A549 (cell line): ENCODE measurements at regions not wholly inside any gene's neighbourhood (a gene's known extent, or its start where the extent isn't known, plus 50 kb on each side); places are given as distances from the start of the nearest gene placed in this dataset.
A peak's percentile ranks its signal among the peaks of the same experiment; 100 is the strongest.

ENCODE experiments used
- ATAC-seq, 2 experiments: fragments of 200-7000 bp in 1 of 2; fragments of >200 bp in 1 of 2; cut with Nextera tagmentation in 1 of 2; cut with Tn5 transposase in 1 of 2; 3 replicates each; pipeline versions ENCODE4 v1.8.0 to v1.9.1; 2018 to 2020; ENCODE audit warnings: mild to moderate bottlenecking in 1 of 2, moderate library complexity in 1 of 2
- CTCF ChIA-PET: fragments of 300-600 bp; sonication (Branson Sonifier 250); formaldehyde crosslinking; extraction: SDS; loops from one replicate; lab custom pipeline; 2021; ENCODE audit warnings: antibody characterized with exemption, inconsistent platforms; lab: Yijun Ruan, JAX
- POLR2A ChIA-PET: fragments of 350-600 bp; formaldehyde crosslinking; extraction: SDS; loops from one replicate; lab custom pipeline; 2021; ENCODE audit warnings: antibody characterized with exemption, inconsistent platforms; lab: Yijun Ruan, JAX
- DNase-seq, 2 experiments: peaks; one replicate each; pipeline versions ENCODE4 v3.0.0 to v3.0.0-alpha.2; 2011 to 2016; ENCODE audit warnings: low read depth in 1 of 2, low spot score in 1 of 2
- FAIRE-seq: peaks from 2 replicates; lab custom pipeline; 2011; peaks lifted over from hg19 to GRCh38; lab: Jason Lieb, UNC
- H3K27ac ChIP-seq, 2 experiments: fragments of >200 bp; sonication (Bioruptor Twin); formaldehyde crosslinking; 3 replicates each; pipeline ENCODE4 v1.5.1; 2016 to 2017
- H3K4me1 ChIP-seq: fragments of >200 bp; sonication (Bioruptor Twin); formaldehyde crosslinking; 3 replicates; pipeline ENCODE4 v1.6.1; 2016
- H3K4me2 ChIP-seq: fragments of >200 bp; sonication (Bioruptor Twin); formaldehyde crosslinking; 3 replicates; pipeline ENCODE4 v1.6.1; 2016
- H3K4me3 ChIP-seq: fragments of >200 bp; sonication (Bioruptor Twin); formaldehyde crosslinking; 3 replicates; pipeline ENCODE4 v1.5.1; 2016
- H3K9me3 ChIP-seq: fragments of >200 bp; sonication (Bioruptor Twin); formaldehyde crosslinking; 3 replicates; pipeline ENCODE4 v1.6.1; 2016
- ATOH8 ChIP-seq: fragments of 250-450 bp; sonication (Bioruptor Pico); IDR thresholded peaks from 2 replicates; pipeline ENCODE4 v1.5.0; 2020; ENCODE audit warnings: low read depth, mild to moderate bottlenecking, moderate library complexity
- BCL3 ChIP-seq: fragments of >200 bp; sonication (Bioruptor Twin); formaldehyde crosslinking; IDR thresholded peaks from 3 replicates; pipeline ENCODE4 v1.6.1; 2016
- BHLHE40 ChIP-seq: IDR thresholded peaks from 2 replicates; pipeline ENCODE4 v1.6.1; 2012; ENCODE audit warnings: low read depth, low read length, inconsistent platforms
- CBX8 ChIP-seq: fragments of 200-600 bp; sonication (generic); IDR thresholded peaks from 2 replicates; pipeline ENCODE4 v1.6.1; 2016
- CHD2 ChIP-seq: fragments of 150-350 bp; IDR thresholded peaks from 2 replicates; pipeline ENCODE4 v1.6.1; 2014; ENCODE audit warnings: low read length; ENCODE audit not compliant: partially characterized antibody
- CTCF ChIP-seq: fragments of >200 bp; sonication (Bioruptor Twin); formaldehyde crosslinking; IDR thresholded peaks from 3 replicates; pipeline ENCODE4 v1.5.1; 2016
- EHMT2 ChIP-seq: fragments of 200-600 bp; sonication (generic); IDR thresholded peaks from 2 replicates; pipeline ENCODE4 v1.6.1; 2016; ENCODE audit warnings: antibody characterized with exemption, low read depth, mild to moderate bottlenecking, moderate library complexity
- EP300 ChIP-seq, 2 experiments: fragments of >200 bp; sonication (Bioruptor Twin); formaldehyde crosslinking; IDR thresholded peaks; 2 replicates in 1 of 2; 3 replicates in 1 of 2; pipeline ENCODE4 v1.6.1; 2016 to 2017
- GATA3 ChIP-seq: IDR thresholded peaks from 2 replicates; pipeline ENCODE4 v1.6.1; 2012; ENCODE audit warnings: borderline replicate concordance
- HOXB5 ChIP-seq: fragments of 250-450 bp; sonication (Bioruptor Pico); IDR thresholded peaks from 2 replicates; pipeline ENCODE4 v1.5.0; 2020; ENCODE audit warnings: mild to moderate bottlenecking, moderate library complexity
- JUN ChIP-seq, 2 experiments: fragments of >200 bp; sonication (Bioruptor Twin); formaldehyde crosslinking; IDR thresholded peaks; 2 replicates in 1 of 2; 3 replicates in 1 of 2; pipeline ENCODE4 v1.6.1; 2016 to 2017
- KDM1A ChIP-seq: fragments of 200-600 bp; sonication (generic); IDR thresholded peaks from 2 replicates; pipeline ENCODE4 v1.6.1; 2016; ENCODE audit warnings: low read depth, mild to moderate bottlenecking
- KDM5A ChIP-seq: fragments of 200-600 bp; sonication (generic); IDR thresholded peaks from 2 replicates; pipeline ENCODE4 v1.6.1; 2016; ENCODE audit warnings: antibody characterized with exemption, mild to moderate bottlenecking
- MAFK ChIP-seq: fragments of 450-650 bp; IDR thresholded peaks from 2 replicates; pipeline ENCODE4 v1.6.1; 2014; ENCODE audit not compliant: partially characterized antibody
- MYC ChIP-seq: IDR thresholded peaks from 2 replicates; pipeline ENCODE4 v1.6.1; 2012; ENCODE audit warnings: mild to moderate bottlenecking, inconsistent platforms, low read length, improper control_type of control experiment, borderline replicate concordance
- NFE2L2 ChIP-seq: fragments of 150-350 bp; conservative IDR thresholded peaks from 2 replicates; pipeline ENCODE4 v1.6.1; 2014; ENCODE audit warnings: low read length
- NR3C1 ChIP-seq: fragments of >200 bp; sonication (Bioruptor Twin); formaldehyde crosslinking; IDR thresholded peaks from 3 replicates; pipeline ENCODE4 v1.6.1; 2017
- POLR2AphosphoS2 ChIP-seq: conservative IDR thresholded peaks from 2 replicates; pipeline ENCODE4 v1.6.1; 2012; ENCODE audit warnings: low read length, improper control_type of control experiment, inconsistent platforms
- RARB ChIP-seq: fragments of 250-450 bp; sonication (Bioruptor Pico); IDR thresholded peaks from 2 replicates; pipeline ENCODE4 v1.8.0; 2021; ENCODE audit warnings: mild to moderate bottlenecking, moderate library complexity
- RCOR1 ChIP-seq: fragments of 150-350 bp; IDR thresholded peaks from 2 replicates; pipeline ENCODE4 v1.6.1; 2014; ENCODE audit warnings: antibody characterized with exemption, low read length, low read depth
- RNF2 ChIP-seq: fragments of 200-600 bp; sonication (generic); IDR thresholded peaks from 2 replicates; pipeline ENCODE4 v1.6.1; 2016; ENCODE audit warnings: low read depth, mild to moderate bottlenecking, antibody characterized with exemption, moderate library complexity, borderline replicate concordance
- USF2 ChIP-seq: fragments of 450-650 bp; IDR thresholded peaks from 2 replicates; pipeline ENCODE4 v1.6.1; 2014; ENCODE audit warnings: antibody characterized with exemption
- ZNF302 ChIP-seq: fragments of 250-450 bp; sonication (Bioruptor Pico); IDR thresholded peaks from 2 replicates; pipeline ENCODE4 v1.9.0; 2021; ENCODE audit warnings: inconsistent platforms, mild to moderate bottlenecking, moderate library complexity
- WGBS: methylation state at CpG from one replicate; pipeline ENCODE4 v1.1.6; 2017; ENCODE audit errors: missing lambda C conversion rate; 5-methylcytosine and 5-hydroxymethylcytosine counted together

- no peak for FAIRE-seq
- WGBS = 54% methylated on average over 3 of the region's 3 CpGs
- CTCF ChIA-PET = no interaction called here
Observed at GRCh38 chr2:200219309-200220113, 87.0 kb upstream of the SPATS2L start.

GRCh38 chr2:200220251-200220650 lies 86.2 kb upstream of the SPATS2L start:
- Histone ChIP-seq H3K9me3 (no peaks in the 10 kb centered on the region), H3K4me3 (no peak overlapping the region), H3K27ac (peak overlapping the region; percentile 54 to 67), H3K4me1 (peaks cover 33% of the 10 kb centered on the region), H3K4me2 (peak overlapping the region; percentile 75)
- DNase-seq = no peak
- FAIRE-seq = no peak
- TF ChIP-seq NR3C1 = no peak
- TF ChIP-seq MAFK = no peak
- no peak for TF ChIP-seq KDM5A
- TF ChIP-seq POLR2AphosphoS2 = no peak
- TF ChIP-seq RARB = no peak
- no peak for TF ChIP-seq BCL3
- no peak for TF ChIP-seq RCOR1
- no peak for TF ChIP-seq JUN (IDR thresholded peaks at IDR 0.05)
- TF ChIP-seq MYC = no peak
- TF ChIP-seq CBX8 = no peak
- TF ChIP-seq KDM1A = no peak
- TF ChIP-seq ZNF302 (CRISPR knock-in tag) = no peak
- CTCF ChIA-PET = no interaction called here
- ATAC-seq = no peak
- WGBS = 81% methylated on average over 4 of the region's 4 CpGs
- POLR2A ChIA-PET = no interaction called here

More at GRCh38 chr2:200219309-200220113, 87.0 kb upstream of the SPATS2L start:
- POLR2A ChIA-PET = no interaction called here
- DNase-seq = no peak
- Histone ChIP-seq H3K4me3 (no peak overlapping the region), H3K27ac (peak overlapping the region; percentile 37 to 51; a peak in 5 of 6 replicates), H3K4me1 (peaks cover 33% of the 10 kb centered on the region), H3K4me2 (peak overlapping the region; percentile 75), H3K9me3 (no peaks in the 10 kb centered on the region)
- no peak for TF ChIP-seq BCL3
- TF ChIP-seq RNF2 = no peak
- TF ChIP-seq USF2 = no peak
- no peak for TF ChIP-seq CTCF
- TF ChIP-seq GATA3 = no peak
- TF ChIP-seq HOXB5 (CRISPR knock-in tag) = no peak
- TF ChIP-seq EHMT2 = no peak
- no peak for TF ChIP-seq CHD2
- no peak for TF ChIP-seq ATOH8 (CRISPR knock-in tag)
- TF ChIP-seq NFE2L2 = 0 out of 2 replicates have a peak, but pooled peaks have one; percentile 5
- no peak for TF ChIP-seq EP300 (IDR thresholded peaks at IDR 0.05)
- TF ChIP-seq BHLHE40 = no peak
- peak; percentile 95 for TF ChIP-seq MAFK
- ATAC-seq = no peak
